HepG2 (cell line): ENCODE measurements at regions not wholly inside any gene's neighbourhood (a gene's known extent, or its start where the extent isn't known, plus 50 kb on each side); places are given as distances from the start of the nearest gene placed in this dataset.

Experiments
- ATAC-seq: fragments of 200-7000 bp; cut with Tn5 transposase; 3 replicates; pipeline ENCODE4 v1.9.1; 2020; ENCODE audit warnings: mild to moderate bottlenecking, moderate library complexity
- BruUV-seq: library from RNA; stranded (reverse); fragments of 400-500 nt; replicated peaks from 2 replicates; lab custom pipeline; 2021; lab: Mats Ljungman, UMichigan
- CTCF ChIA-PET: fragments of 300-600 bp; formaldehyde crosslinking; extraction: SDS; loops from one replicate; lab custom pipeline; 2021; ENCODE audit warnings: low total read pairs, inconsistent platforms, low intra/inter-chr PET ratio; lab: Yijun Ruan, JAX
- POLR2A ChIA-PET: fragments of 350-600 bp; sonication (Branson Sonifier 250); formaldehyde crosslinking; loops from one replicate; lab custom pipeline; 2020; ENCODE audit warnings: antibody characterized with exemption, inconsistent platforms; lab: Yijun Ruan, JAX
- DNase-seq: peaks from one replicate; pipeline ENCODE4 v3.0.0-alpha.2; 2015; ENCODE audit warnings: low spot score
- FAIRE-seq: peaks from 3 replicates; lab custom pipeline; 2011; peaks lifted over from hg19 to GRCh38; lab: Jason Lieb, UNC
- H2AFZ ChIP-seq: one replicate; pipeline ENCODE4 v1.6.1; 2011; ENCODE audit warnings: low read length, inconsistent platforms
- H3K27ac ChIP-seq: fragments of 300-600 bp; 3 replicates; pipeline ENCODE4 v1.8.0; 2011; ENCODE audit warnings: mixed run types, mild to moderate bottlenecking, mixed read lengths, low read length, inconsistent platforms; ENCODE audit not compliant: insufficient read depth; ENCODE audit errors: extremely low read length
- H3K27me3 ChIP-seq, 2 experiments: fragments of 200-600 bp in 1 of 2; 2 replicates in 1 of 2; 3 replicates in 1 of 2; pipeline versions ENCODE4 v1.6.0 to v1.8.0; 2011; ENCODE audit warnings: low read length in 2 of 2, mild to moderate bottlenecking in 2 of 2, moderate library complexity in 2 of 2, inconsistent platforms in 1 of 2; ENCODE audit not compliant: insufficient read depth in 2 of 2, control insufficient read depth in 1 of 2
- H3K36me3 ChIP-seq, 2 experiments: fragments of 200-600 bp in 1 of 2; replicated peaks in 1 of 2; 2 replicates in 1 of 2; 3 replicates in 1 of 2; pipeline versions ENCODE4 v1.5.1 to v1.8.0; 2011; ENCODE audit warnings: low read length in 2 of 2, inconsistent platforms in 1 of 2; ENCODE audit not compliant: insufficient read depth in 2 of 2, control insufficient read depth in 1 of 2
- H3K4me1 ChIP-seq: 2 replicates; pipeline ENCODE4 v1.5.1; 2012; ENCODE audit warnings: low read length, inconsistent platforms; ENCODE audit not compliant: insufficient read depth
- H3K4me2 ChIP-seq: 2 replicates; pipeline ENCODE4 v1.6.0; 2011; ENCODE audit warnings: low read depth, low read length, inconsistent platforms
- H3K4me3 ChIP-seq, 3 experiments: fragments of 200-600 bp in 1 of 3; sonication (generic), shearing (Covaris generic) in 1 of 3; replicated peaks in 1 of 3; 2 replicates each; pipeline ENCODE4 v1.5.1; 2011 to 2016; ENCODE audit warnings: low read length in 3 of 3, inconsistent platforms in 2 of 3, low read depth in 2 of 3, mild to moderate bottlenecking in 2 of 3, control low read depth in 1 of 3, mixed read lengths in 1 of 3; ENCODE audit not compliant: insufficient read depth in 1 of 3
- H3K79me2 ChIP-seq: one replicate; pipeline ENCODE4 v1.6.1; 2011; ENCODE audit warnings: low read length, inconsistent platforms; ENCODE audit not compliant: insufficient read depth
- H3K9ac ChIP-seq: 2 replicates; pipeline ENCODE4 v1.6.0; 2011; ENCODE audit warnings: mild to moderate bottlenecking, low read depth, low read length, inconsistent platforms; ENCODE audit not compliant: insufficient read depth
- H3K9me3 ChIP-seq: 2 replicates; pipeline ENCODE4 v1.5.1; 2012; ENCODE audit warnings: mild to moderate bottlenecking, low read length
- H4K20me1 ChIP-seq: 2 replicates; pipeline ENCODE4 v1.6.0; 2011; ENCODE audit warnings: inconsistent platforms, mild to moderate bottlenecking, low read length, moderate library complexity; ENCODE audit not compliant: insufficient read depth
- BATF2 ChIP-seq: sonication (generic); formaldehyde crosslinking; IDR thresholded peaks from 2 replicates; pipeline ENCODE4 v1.8.0; 2022; ENCODE audit warnings: mild to moderate bottlenecking, missing genetic modification reagents, moderate library complexity
- FLYWCH1 ChIP-seq: sonication (generic); formaldehyde crosslinking; IDR thresholded peaks from 2 replicates; pipeline ENCODE4 v1.8.1; 2023; ENCODE audit warnings: mild to moderate bottlenecking, missing genetic modification reagents
- HNRNPLL ChIP-seq: fragments of 200-400 bp; formaldehyde crosslinking; IDR thresholded peaks from 2 replicates; pipeline ENCODE4 v1.6.1; 2017; ENCODE audit warnings: mild to moderate bottlenecking, low read depth, low read length; ENCODE audit not compliant: poor library complexity, severe bottlenecking
- POLR2A ChIP-seq, 2 experiments: IDR thresholded peaks; 2 replicates each; pipeline ENCODE4 v1.6.1; 2011; ENCODE audit warnings: low read depth in 2 of 2, low read length in 2 of 2, mild to moderate bottlenecking in 1 of 2, moderate library complexity in 1 of 2; ENCODE audit not compliant: insufficient read depth in 1 of 2
- SMC3 ChIP-seq: IDR thresholded peaks from 2 replicates; pipeline ENCODE4 v1.6.1; 2011; ENCODE audit warnings: low read length, improper control_type of control experiment
- TMF1 ChIP-seq: sonication (generic); formaldehyde crosslinking; IDR thresholded peaks from 2 replicates; pipeline ENCODE4 v1.8.1; 2022; ENCODE audit warnings: low read depth, missing genetic modification reagents
- ZNF281 ChIP-seq: sonication (generic); formaldehyde crosslinking; IDR thresholded peaks from 2 replicates; pipeline ENCODE4 v1.4.0; 2020; ENCODE audit warnings: missing genetic modification reagents, borderline replicate concordance
- ZNF407 ChIP-seq: sonication (generic); formaldehyde crosslinking; IDR thresholded peaks from one replicate; pipeline ENCODE4 v1.5.1; 2020; ENCODE audit warnings: mild to moderate bottlenecking, missing genetic modification reagents; ENCODE audit errors: not compliant biosample characterization
- ZNF761 ChIP-seq: sonication (generic); formaldehyde crosslinking; conservative IDR thresholded peaks from 2 replicates; pipeline ENCODE4 v1.4.0; 2020; ENCODE audit warnings: mild to moderate bottlenecking, missing genetic modification reagents
- ZNF770 ChIP-seq: sonication (generic); formaldehyde crosslinking; IDR thresholded peaks from 2 replicates; pipeline ENCODE4 v1.5.0; 2020; ENCODE audit warnings: mild to moderate bottlenecking, missing genetic modification reagents
- ZNF792 ChIP-seq: IDR thresholded peaks from 2 replicates; pipeline ENCODE4 v1.6.1; 2016
- ZNF878 ChIP-seq: sonication (generic); formaldehyde crosslinking; IDR thresholded peaks from 2 replicates; pipeline ENCODE4 v1.8.1; 2023; ENCODE audit warnings: mild to moderate bottlenecking, missing genetic modification reagents, moderate library complexity
- WGBS: methylation state at CpG from one replicate; pipeline ENCODE4 v1.1.6; 2017; ENCODE audit warnings: low lambda C conversion rate; 5-methylcytosine and 5-hydroxymethylcytosine counted together
- in situ Hi-C: cut with HindIII; loops from 2 replicates; pipeline ENCODE4 v1.10.0; 2017; ENCODE audit warnings: low pct_unique_long_range_greater_than_20kb; ENCODE audit not compliant: extremely low pct_ligation_motif_present
- intact Hi-C: fragments of 100-400 bp; cut with micrococcal nuclease; formaldehyde crosslinking; loops from one replicate; pipeline ENCODE4 v1.10.0; 2022; ENCODE audit not compliant: unreplicated experiment

GRCh38 chr2:234733093-234733489, 218.7 kb upstream of the SH3BP4 start:
- no peaks in the 10 kb centered on the region for H4K20me1 ChIP-seq
- peak overlapping the region in 1 of 3 experiments; percentile 41; a peak in 1 of 6 replicates for H3K4me3 ChIP-seq
- peak overlapping the region; percentile 64 for H3K27ac ChIP-seq
- no peaks in the 10 kb centered on the region for H3K79me2 ChIP-seq
- intact Hi-C loops: no loop called here
- H3K4me2 ChIP-seq: peak overlapping the region; percentile 58; the same call in 1 of the 2 replicates
- CTCF ChIA-PET: no interaction called here
- DNase-seq (no peak), FAIRE-seq (no peak), ATAC-seq (no peak)
- H3K27me3 ChIP-seq: no peaks in the 10 kb centered on the region
- no peak overlapping the region for H3K9ac ChIP-seq
- H3K4me1 ChIP-seq: peaks cover 50% of the 10 kb centered on the region
- POLR2A ChIA-PET: interaction anchor here (1.0 to 2.9 kb wide), 7 partner anchors 13 to 148 kb away, joined by 3 to 12 read pairs (median 3); no protein-coding TSS in a partner anchor
- H3K36me3 ChIP-seq: no peaks in the 10 kb centered on the region
- in situ Hi-C loops: no loop called here
- H2AFZ ChIP-seq: peak overlapping the region; percentile 35
- H3K9me3 ChIP-seq: peaks cover 7% of the 10 kb centered on the region
- 81% methylated on average over 6 of the region's 6 CpGs for WGBS
- BruUV-seq: no TSS peak
- TF ChIP-seq TMF1 (CRISPR knock-in tag): no peak
- no peak for TF ChIP-seq FLYWCH1 (CRISPR knock-in tag)
- no peak for TF ChIP-seq ZNF878 (CRISPR knock-in tag)
- TF ChIP-seq ZNF792: no peak
- no peak for TF ChIP-seq POLR2A (IDR thresholded peaks at IDR 0.05; ENCODE audit: insufficient read depth in 1 of 2, low read depth in 2 of 2, low read length in 2 of 2)
- peak; percentile 66 for TF ChIP-seq ZNF770 (CRISPR knock-in tag)
- TF ChIP-seq ZNF407 (CRISPR knock-in tag): no peak
- no peak for TF ChIP-seq BATF2 (CRISPR knock-in tag)
- no peak for TF ChIP-seq SMC3
- no peak for TF ChIP-seq ZNF761 (CRISPR knock-in tag)
- no peak for TF ChIP-seq ZNF281 (CRISPR knock-in tag)
- no peak for TF ChIP-seq HNRNPLL
